ENCODE measurements at regions not wholly inside any gene's neighbourhood (a gene's known extent, or its start where the extent isn't known, plus 50 kb on each side); places are given as distances from the start of the nearest gene placed in this dataset.

- TF ChIP-seq CTCF (IDR thresholded peaks at IDR 0.05; ENCODE audit: low read depth, low read length, poor library complexity, severe bottlenecking) (no peak), EZH2phosphoT487 (IDR thresholded peaks at IDR 0.05; ENCODE audit: borderline replicate concordance, low read length) (no peak)
Measured at GRCh38 chr6:85078058-85078457, 313.7 kb upstream of the TBX18 start.

All from DOHH2 (cell line).